ENCODE measurements at regions not wholly inside any gene's neighbourhood (a gene's known extent, or its start where the extent isn't known, plus 50 kb on each side); places are given as distances from the start of the nearest gene placed in this dataset.
"Not testable (repeated sequence)": the region's sequence is repeated elsewhere in the genome, so short reads cannot be mapped to it uniquely, and the experiment has no call there.

- DNase-seq (ENCODE audit: low spot score) (no peak), ATAC-seq (no peak)
- intact Hi-C loops (cut with DNase I), result no loop called here
These were observed 473.9 kb upstream of the CYLC2 start for GRCh38 chr9:102521097-102521755.

DNA sequence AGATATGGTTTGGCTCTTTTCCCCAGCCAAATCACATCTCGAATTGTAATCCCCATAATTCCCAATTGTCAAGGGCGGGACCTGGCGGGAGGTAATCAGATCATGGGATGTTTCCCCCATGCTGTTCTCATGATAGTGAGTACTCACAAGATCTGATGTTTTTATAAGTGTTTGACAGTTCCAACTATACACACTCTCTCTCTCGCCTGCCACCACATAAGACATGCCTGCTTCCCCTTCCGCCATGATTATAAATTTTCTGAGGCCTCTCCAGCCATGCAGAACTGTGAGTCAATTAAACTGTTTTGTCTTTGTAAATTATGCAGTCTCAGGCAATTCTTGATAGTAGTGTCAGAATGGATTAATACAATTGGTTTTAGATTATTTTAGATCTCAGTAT, 475.7 kb upstream of the CYLC2 start:
- no peak for DNase-seq (ENCODE audit: low spot score)
- ATAC-seq, result no peak
- intact Hi-C loops (cut with DNase I), result no loop called here

DNA sequence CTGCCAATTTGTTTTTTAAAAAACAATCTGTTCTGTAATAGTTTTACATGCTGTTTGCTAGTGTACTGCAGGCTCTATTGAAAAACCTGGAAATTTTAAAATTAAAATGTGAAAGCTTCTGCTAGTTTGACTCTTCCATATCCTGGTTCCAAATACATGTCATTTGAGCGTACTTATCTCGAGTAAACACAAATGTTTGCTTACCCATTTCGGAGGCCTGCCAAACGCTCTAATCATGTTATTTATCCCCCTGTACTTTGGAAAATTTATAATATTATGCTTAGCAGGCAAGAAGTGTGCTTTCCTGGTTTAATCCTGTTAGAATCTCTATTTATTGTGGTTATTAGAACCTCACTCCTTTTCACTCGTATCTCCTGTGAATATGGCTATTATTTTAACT, 476.8 kb upstream of the CYLC2 start:
- intact Hi-C loops (cut with DNase I), result no loop called here
- ATAC-seq, result no peak
- DNase-seq (ENCODE audit: low spot score), result no peak

DNA sequence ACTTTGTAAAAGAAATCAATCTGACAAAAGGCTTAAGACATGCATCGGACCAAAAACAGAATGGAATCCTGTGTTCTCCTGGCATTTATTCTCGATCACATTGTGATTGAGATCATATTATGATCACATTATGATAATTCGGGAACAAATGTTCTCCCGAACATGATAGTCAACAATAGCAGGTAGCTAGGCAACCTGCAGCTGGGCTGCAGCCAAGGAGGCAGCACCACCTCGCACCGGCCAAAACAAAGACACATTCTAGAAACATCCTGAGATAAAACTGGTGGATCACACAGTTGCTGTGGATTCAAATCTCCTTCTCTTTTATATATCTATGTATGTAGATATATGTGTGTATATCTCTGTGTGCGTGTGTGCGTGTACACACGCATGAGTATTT, 480.6 kb upstream of the CYLC2 start:
- intact Hi-C loops (cut with DNase I), result no loop called here
- ATAC-seq (no peak), DNase-seq (ENCODE audit: low spot score) (no peak)

DNA sequence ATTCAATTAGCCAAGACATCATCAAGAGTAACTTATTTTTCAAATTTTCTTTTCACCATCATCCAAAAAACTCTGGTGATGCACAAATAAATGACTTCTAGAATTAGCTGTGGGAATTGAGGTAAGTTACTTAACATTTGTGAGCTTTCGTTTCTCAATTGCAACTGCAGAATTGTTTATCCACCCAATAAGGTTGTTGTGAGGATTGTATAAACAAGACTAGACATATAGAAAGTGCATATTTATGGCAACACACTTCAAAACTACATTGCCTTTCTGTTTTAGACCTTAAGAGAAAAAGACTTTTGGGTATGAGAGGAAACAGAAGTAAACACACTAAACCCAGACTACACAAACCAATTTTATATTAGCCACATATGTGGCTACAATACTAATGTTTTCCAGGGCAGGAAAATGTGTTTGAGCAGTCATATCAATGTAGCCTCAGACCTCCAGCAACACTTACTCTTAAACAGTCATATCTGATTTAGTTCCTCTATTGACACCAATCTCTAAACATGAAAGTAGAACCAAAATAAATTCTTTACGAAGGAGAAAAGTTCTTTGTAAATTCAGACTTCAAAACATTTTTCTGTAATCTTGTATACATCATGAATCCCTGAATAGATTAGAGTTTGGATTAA, 488.0 kb upstream of the CYLC2 start:
- intact Hi-C loops (cut with DNase I), result no loop called here
- ATAC-seq (no peak), DNase-seq (ENCODE audit: low spot score) (no peak)

DNA sequence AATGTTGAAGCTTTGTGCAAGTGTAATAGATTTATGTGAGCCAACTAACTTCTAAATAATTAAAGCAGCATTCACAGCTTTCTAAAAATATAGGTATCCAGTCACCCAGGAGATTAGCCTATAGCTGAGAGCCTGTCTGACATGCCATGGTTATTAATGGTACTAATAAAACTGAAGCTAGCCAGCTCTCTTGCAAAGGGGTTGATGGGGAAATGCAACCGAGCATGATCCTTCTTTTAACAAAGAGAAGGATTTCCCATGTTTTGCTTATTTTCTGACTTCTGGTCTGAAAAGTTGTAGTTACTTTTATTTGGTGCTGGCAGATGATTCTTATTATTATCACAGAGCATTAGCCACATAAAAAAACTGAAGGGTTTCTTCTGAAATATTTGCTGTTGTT, 488.7 kb upstream of the CYLC2 start:
- intact Hi-C loops (cut with DNase I), result no loop called here

GRCh38 chr9:102499468-102499867, 495.7 kb upstream of the CYLC2 start:
- DNase-seq (ENCODE audit: low spot score) (no peak), ATAC-seq (no peak)
- intact Hi-C loops (cut with DNase I), result no loop called here

More for the DNA sequence above, 488.7 kb upstream of the CYLC2 start:
- no peak for ATAC-seq
- no peak for DNase-seq (ENCODE audit: low spot score)

DNA sequence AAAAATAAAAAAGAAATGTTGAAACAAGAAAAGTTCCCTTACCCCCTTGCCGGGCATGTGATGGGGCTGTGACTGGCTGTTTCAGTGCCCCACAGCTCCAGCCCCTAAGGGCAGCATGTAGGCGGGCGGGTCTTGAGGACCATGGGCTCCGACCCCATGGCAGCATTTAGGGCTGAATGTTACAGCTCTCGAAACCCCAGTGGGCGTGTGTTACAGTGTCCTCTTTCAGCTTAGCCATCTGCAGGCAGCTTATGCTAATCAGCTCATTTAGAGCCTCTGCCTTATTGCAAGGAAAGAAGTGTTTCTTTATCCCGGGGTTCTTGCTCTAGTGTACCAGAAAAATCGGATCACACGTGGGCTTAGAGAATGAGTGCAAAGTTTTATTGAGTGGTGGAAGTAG, 497.4 kb upstream of the CYLC2 start:
- intact Hi-C loops (cut with DNase I), result no loop called here
- DNase-seq (ENCODE audit: low spot score) (no peak), ATAC-seq (no peak)

- intact Hi-C loops (cut with DNase I); DNase-seq (ENCODE audit: low spot score); ATAC-seq: not testable (repeated sequence)
These were observed 508.2 kb upstream of the CYLC2 start for GRCh38 chr9:102486976-102487375.

DNA sequence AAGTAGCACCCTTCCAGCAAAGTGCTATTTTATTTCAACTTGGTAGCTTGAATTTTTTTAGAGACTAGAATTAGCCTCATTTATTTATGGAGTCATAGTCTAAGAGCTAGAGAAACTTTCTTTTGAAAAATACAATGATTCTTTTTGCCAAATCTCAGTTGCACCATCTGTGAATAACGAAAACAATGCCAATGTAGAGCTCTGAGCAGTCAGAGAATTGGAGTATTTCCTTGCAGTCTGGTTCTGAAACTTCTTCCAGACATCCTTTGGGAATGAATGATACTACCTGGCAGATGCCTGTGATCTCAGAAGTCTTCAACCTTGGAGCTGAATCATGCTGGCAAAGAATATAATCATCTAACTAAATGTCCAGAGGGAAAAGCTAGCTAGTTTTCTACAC, 511.5 kb upstream of the CYLC2 start:
- ATAC-seq (no peak), DNase-seq (ENCODE audit: low spot score) (no peak)
- intact Hi-C loops (cut with DNase I), result no loop called here

GRCh38 chr9:102482776-102483175, 512.4 kb upstream of the CYLC2 start:
- intact Hi-C loops (cut with DNase I), result no loop called here
- ATAC-seq (no peak), DNase-seq (ENCODE audit: low spot score) (no peak)

DNA sequence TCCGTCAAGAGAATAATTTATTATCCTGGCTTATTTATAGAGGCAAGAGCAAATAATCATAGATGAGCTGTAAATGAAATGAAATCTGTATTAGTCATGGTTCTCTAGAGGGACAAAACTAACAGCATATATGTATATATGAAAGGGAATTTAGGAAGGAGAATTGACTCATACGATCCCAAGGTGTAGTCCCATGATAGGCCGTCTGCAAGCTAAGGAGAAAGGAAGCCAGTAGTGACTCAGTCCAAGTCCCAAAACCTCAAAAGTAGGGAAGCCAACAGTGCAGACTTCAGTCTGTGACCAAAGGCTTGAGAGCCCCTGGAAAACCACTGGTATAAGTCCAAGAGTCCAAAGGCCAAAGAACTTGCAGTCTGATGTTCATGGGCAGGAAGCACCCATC, 515.9 kb upstream of the CYLC2 start:
- no peak for ATAC-seq
- DNase-seq (ENCODE audit: low spot score), result no peak
- intact Hi-C loops (cut with DNase I), result no loop called here

DNA sequence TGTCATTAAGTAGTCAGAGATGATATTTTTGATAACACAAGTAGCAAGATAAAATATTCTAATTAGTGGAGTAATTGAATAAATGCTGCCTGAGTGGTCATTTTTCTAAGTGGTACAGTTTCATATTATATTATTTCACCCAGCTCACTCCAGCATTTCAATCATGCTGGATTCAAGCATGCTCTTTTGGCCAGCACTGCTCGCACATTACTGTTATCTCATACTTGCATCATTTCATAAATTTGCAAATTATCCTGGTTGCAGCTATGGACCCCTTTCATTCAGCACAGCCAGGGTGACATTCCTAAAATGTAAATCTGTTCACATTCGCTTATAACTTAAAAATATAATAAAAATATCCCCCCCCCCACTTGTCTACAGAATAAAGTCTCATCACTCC, 520.8 kb upstream of the CYLC2 start:
- ATAC-seq (no peak), DNase-seq (ENCODE audit: low spot score) (no peak)
- intact Hi-C loops (cut with DNase I), result no loop called here

- DNase-seq (ENCODE audit: low spot score); ATAC-seq; intact Hi-C loops (cut with DNase I): not testable (repeated sequence)
These were observed 525.7 kb upstream of the CYLC2 start for GRCh38 chr9:102469430-102469829.

DNA sequence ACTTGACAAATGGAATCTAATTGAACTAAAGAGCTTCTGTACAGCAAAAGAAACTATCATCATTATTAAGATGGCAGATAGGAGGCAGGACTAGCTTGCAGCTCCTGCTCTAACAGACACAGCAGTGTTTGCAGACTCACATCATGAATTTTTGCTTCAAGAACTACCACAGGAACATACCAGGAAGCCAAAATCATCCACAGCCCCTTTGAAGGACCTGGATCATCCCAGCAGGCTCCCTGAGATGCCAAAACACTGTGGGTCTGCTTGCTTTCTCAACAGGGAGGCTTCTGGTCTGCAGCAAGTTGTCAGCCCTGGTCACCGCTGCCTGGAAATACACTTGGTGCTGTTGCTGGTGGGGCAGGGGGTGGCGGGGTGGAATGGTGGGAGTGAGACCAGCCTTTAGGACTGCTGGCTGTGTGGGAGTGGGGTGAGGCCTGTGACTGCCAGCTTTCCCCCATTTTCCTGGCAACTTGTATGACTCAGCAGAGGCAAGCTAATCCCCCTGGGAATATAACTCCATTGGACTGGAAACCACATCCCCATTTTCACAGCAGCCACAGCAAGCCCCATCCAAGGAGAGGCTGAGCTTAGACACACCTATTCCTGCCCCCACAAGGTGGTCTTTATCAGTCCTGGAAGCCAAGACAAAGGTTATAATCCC, 533.8 kb upstream of the CYLC2 start:
- DNase-seq (ENCODE audit: low spot score) (no peak), ATAC-seq (no peak)
- intact Hi-C loops (cut with DNase I), result no loop called here

DNA sequence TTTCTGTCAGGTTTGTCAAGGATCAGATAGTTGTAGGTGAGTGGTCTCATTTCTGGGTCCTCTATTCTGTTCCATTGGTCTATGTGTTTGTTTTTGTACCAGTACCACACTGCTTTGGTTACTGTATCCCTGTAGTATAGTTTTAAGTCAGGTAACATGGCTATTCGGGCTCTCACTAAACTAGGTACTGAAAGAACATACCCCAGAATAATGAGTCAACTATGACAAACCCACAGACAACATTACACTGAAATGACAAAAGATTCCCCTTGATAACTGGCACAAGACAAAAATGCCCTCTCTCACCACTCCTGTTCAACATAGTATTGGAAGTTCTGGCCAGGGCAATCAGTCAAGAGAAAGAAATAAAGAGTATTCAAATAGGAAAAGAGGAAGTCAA, 535.3 kb upstream of the CYLC2 start:
- no peak for DNase-seq (ENCODE audit: low spot score)
- no peak for ATAC-seq
- intact Hi-C loops (cut with DNase I), result no loop called here

- ATAC-seq, result no peak
- intact Hi-C loops (cut with DNase I), result no loop called here
- no peak for DNase-seq (ENCODE audit: low spot score)
These were observed 538.6 kb upstream of the CYLC2 start for GRCh38 chr9:102456562-102456961.

- DNase-seq (ENCODE audit: low spot score) (no peak), ATAC-seq (no peak)
- intact Hi-C loops (cut with DNase I), result no loop called here
These were observed 549.2 kb upstream of the CYLC2 start for GRCh38 chr9:102445906-102446305.

- intact Hi-C loops (cut with DNase I), result no loop called here
- ATAC-seq, result no peak
- no peak for DNase-seq (ENCODE audit: low spot score)
These were observed 549.9 kb upstream of the CYLC2 start for GRCh38 chr9:102445181-102445747.

- DNase-seq (ENCODE audit: low spot score) (no peak), ATAC-seq (no peak)
- intact Hi-C loops (cut with DNase I), result no loop called here
These were observed 555.5 kb upstream of the CYLC2 start for GRCh38 chr9:102439583-102439982.

Data from sciatic nerve (tissue), 2 donors.